PC-3 (cell line): ENCODE measurements at regions not wholly inside any gene's neighbourhood (a gene's known extent, or its start where the extent isn't known, plus 50 kb on each side); places are given as distances from the start of the nearest gene placed in this dataset.
A peak's percentile ranks its signal among the peaks of the same experiment; 100 is the strongest.

ENCODE experiments used
- ATAC-seq: fragments of 200-7000 bp; cut with Tn5 transposase; 2 replicates; pipeline ENCODE4 v1.9.1; 2020; ENCODE audit warnings: mild to moderate bottlenecking, moderate library complexity
- BruUV-seq: library from RNA; stranded (reverse); fragments of 400-500 nt; replicated peaks from 2 replicates; lab custom pipeline; 2021; lab: Mats Ljungman, UMichigan
- CTCF ChIA-PET: fragments of 300-600 bp; sonication (Branson Sonifier 250); formaldehyde crosslinking; loops from one replicate; lab custom pipeline; 2022; ENCODE audit warnings: antibody characterized with exemption; lab: Charles Lee
- POLR2A ChIA-PET: fragments of 300-600 bp; sonication (Branson Sonifier 250); formaldehyde crosslinking; loops from one replicate; lab custom pipeline; 2022; ENCODE audit warnings: antibody characterized with exemption; ENCODE audit not compliant: unreplicated experiment; lab: Charles Lee
- DNase-seq: peaks from one replicate; pipeline ENCODE4 v3.0.0-alpha.2; 2015
- H2AFZ ChIP-seq: fragments of 300-600 bp; sonication (generic); 2 replicates; pipeline ENCODE4 v1.6.0; 2016; ENCODE audit warnings: antibody characterized with exemption, low read length
- H3F3A ChIP-seq: fragments of 300-600 bp; sonication (generic); one replicate; pipeline ENCODE4 v1.6.0; 2017; ENCODE audit warnings: antibody characterized with exemption, low read length, control low read depth, mild to moderate bottlenecking; ENCODE audit not compliant: unreplicated experiment
- H3K27ac ChIP-seq: fragments of 300-600 bp; sonication (generic); 2 replicates; pipeline ENCODE4 v1.5.1; 2016; ENCODE audit warnings: mild to moderate bottlenecking, low read length
- H3K27me3 ChIP-seq: fragments of 300-600 bp; sonication (generic); 2 replicates; pipeline ENCODE4 v1.6.1; 2016; ENCODE audit warnings: low read length, mixed read lengths
- H3K36me3 ChIP-seq: fragments of 300-600 bp; sonication (generic); 2 replicates; pipeline ENCODE4 v1.6.1; 2016; ENCODE audit warnings: low read depth, mixed run types, low read length, mixed read lengths
- H3K4me1 ChIP-seq: fragments of 300-600 bp; sonication (generic); 2 replicates; pipeline ENCODE4 v1.5.1; 2016; ENCODE audit warnings: low read length; ENCODE audit not compliant: insufficient read depth
- H3K4me2 ChIP-seq: fragments of 300-600 bp; sonication (generic); 2 replicates; pipeline ENCODE4 v1.6.0; 2016; ENCODE audit warnings: low read length
- H3K4me3 ChIP-seq: fragments of 300-600 bp; sonication (generic); 2 replicates; pipeline ENCODE4 v1.5.1; 2016; ENCODE audit warnings: mild to moderate bottlenecking, low read length, mixed read lengths
- H3K79me2 ChIP-seq: fragments of 300-600 bp; sonication (generic); 2 replicates; pipeline ENCODE4 v1.6.1; 2017; ENCODE audit warnings: low read length, mixed read lengths
- H3K9ac ChIP-seq: fragments of 300-600 bp; sonication (generic); 2 replicates; pipeline ENCODE4 v1.6.0; 2016; ENCODE audit warnings: mild to moderate bottlenecking, low read length
- H3K9me2 ChIP-seq: fragments of 300-600 bp; sonication (generic); replicated peaks from 2 replicates; pipeline ENCODE4 v1.6.1; 2016; ENCODE audit warnings: mixed run types, low read length, mixed read lengths
- H3K9me3 ChIP-seq: fragments of 300-600 bp; sonication (generic); 2 replicates; pipeline ENCODE4 v1.6.1; 2016; ENCODE audit warnings: low read length, mixed read lengths
- H4K20me1 ChIP-seq: fragments of 300-600 bp; sonication (generic); 2 replicates; pipeline ENCODE4 v1.6.1; 2016; ENCODE audit warnings: low read length, mixed read lengths
- EZH2 ChIP-seq: fragments of 300-600 bp; sonication (generic); IDR thresholded peaks from one replicate; pipeline ENCODE4 v1.6.1; 2017; ENCODE audit warnings: antibody characterized with exemption, mild to moderate bottlenecking, low read length; ENCODE audit not compliant: unreplicated experiment
- EZH2phosphoT487 ChIP-seq: fragments of 300-600 bp; sonication (generic); IDR thresholded peaks from 2 replicates; pipeline ENCODE4 v1.6.1; 2018; ENCODE audit warnings: mild to moderate bottlenecking, antibody characterized with exemption, low read length, borderline replicate concordance
- intact Hi-C: fragments of 100-400 bp; cut with micrococcal nuclease; formaldehyde crosslinking; loops from 2 replicates; pipeline ENCODE4 v1.9.0; 2023
- TF ChIP-seq, protein P1 (sequence below): fragments of 300-600 bp; sonication (generic); conservative IDR thresholded peaks from 2 replicates; pipeline ENCODE4 v1.5.1; 2017; ENCODE audit warnings: antibody characterized with exemption, low read depth, mild to moderate bottlenecking, low read length

DNA sequence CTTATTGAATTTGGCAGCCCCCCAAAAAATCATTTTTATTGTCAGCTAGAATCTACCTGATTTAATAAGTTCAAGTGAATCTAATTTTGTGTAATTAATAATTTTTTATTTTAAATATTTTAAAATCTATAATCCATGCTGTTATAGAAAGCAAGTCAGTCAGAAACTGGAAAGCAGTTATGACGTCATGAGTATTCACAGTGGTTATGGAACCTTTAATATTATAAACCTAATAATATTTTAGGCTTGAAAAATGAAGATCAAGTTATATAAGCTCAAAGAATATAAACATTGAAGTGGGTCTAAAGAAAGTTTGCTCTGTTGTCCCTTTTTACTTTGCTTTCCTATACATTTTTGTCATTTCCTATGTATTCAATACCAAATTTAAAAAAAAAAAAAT lies 1075.1 kb upstream of the EPHA7 start:
- ATAC-seq (no peak), DNase-seq (no peak)
- Histone ChIP-seq H3K27me3 (no peaks in the 10 kb centered on the region), H3K9me3 (no peaks in the 10 kb centered on the region), H3K4me1 (no peaks in the 10 kb centered on the region), H3K36me3 (no peaks in the 10 kb centered on the region), H3K27ac (no peak overlapping the region), H3K9me2 (no peaks in the 10 kb centered on the region), H3F3A (no peaks in the 10 kb centered on the region), H2AFZ (no peak overlapping the region), H3K4me3 (no peak overlapping the region), H3K79me2 (no peaks in the 10 kb centered on the region), H4K20me1 (no peaks in the 10 kb centered on the region), H3K4me2 (no peak overlapping the region), H3K9ac (no peak overlapping the region)
- intact Hi-C loops = no loop called here
- TF ChIP-seq EZH2 (no peak), EZH2phosphoT487 (no peak)
- TF ChIP-seq, protein P1, sequence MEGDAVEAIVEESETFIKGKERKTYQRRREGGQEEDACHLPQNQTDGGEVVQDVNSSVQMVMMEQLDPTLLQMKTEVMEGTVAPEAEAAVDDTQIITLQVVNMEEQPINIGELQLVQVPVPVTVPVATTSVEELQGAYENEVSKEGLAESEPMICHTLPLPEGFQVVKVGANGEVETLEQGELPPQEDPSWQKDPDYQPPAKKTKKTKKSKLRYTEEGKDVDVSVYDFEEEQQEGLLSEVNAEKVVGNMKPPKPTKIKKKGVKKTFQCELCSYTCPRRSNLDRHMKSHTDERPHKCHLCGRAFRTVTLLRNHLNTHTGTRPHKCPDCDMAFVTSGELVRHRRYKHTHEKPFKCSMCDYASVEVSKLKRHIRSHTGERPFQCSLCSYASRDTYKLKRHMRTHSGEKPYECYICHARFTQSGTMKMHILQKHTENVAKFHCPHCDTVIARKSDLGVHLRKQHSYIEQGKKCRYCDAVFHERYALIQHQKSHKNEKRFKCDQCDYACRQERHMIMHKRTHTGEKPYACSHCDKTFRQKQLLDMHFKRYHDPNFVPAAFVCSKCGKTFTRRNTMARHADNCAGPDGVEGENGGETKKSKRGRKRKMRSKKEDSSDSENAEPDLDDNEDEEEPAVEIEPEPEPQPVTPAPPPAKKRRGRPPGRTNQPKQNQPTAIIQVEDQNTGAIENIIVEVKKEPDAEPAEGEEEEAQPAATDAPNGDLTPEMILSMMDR = no peak
- POLR2A ChIA-PET = no interaction called here
- CTCF ChIA-PET = no interaction called here
- BruUV-seq = no TSS peak

DNA sequence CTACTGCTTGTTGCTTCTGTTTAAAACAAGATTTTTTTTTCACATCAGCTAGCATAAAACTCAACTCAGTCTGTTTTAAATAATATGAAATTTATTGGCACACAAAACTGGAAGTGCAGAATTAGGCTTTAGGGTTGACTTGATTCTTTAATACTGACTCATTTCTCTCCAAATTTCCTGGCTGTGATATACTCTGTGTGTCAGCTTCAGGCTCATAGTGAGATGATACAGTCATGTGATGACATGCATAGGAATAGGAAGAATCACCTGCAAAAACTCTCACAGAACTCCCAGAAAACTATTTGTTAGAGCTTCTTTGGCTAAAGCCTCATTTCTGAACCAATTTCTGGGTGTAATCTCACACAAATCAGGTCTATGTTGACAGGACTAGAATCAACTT lies 1068.0 kb upstream of the EPHA7 start:
- ATAC-seq (0 out of 2 replicates have a peak, but pooled peaks have one; percentile 35), DNase-seq (peak; percentile 21)
- no peak overlapping the region for H3K9ac ChIP-seq
- TF ChIP-seq EZH2 (no peak), EZH2phosphoT487 (no peak)
- TF ChIP-seq, protein P1 = no peak
- H3K27ac ChIP-seq = no peak overlapping the region
- no peak overlapping the region for H3K4me2 ChIP-seq
- H3K4me1 ChIP-seq = no peaks in the 10 kb centered on the region
- no peaks in the 10 kb centered on the region for H3K9me2 ChIP-seq
- H3K36me3 ChIP-seq = no peaks in the 10 kb centered on the region
- no peak overlapping the region for H2AFZ ChIP-seq
- H4K20me1 ChIP-seq = no peaks in the 10 kb centered on the region
- H3F3A ChIP-seq = no peaks in the 10 kb centered on the region
- no peaks in the 10 kb centered on the region for H3K79me2 ChIP-seq
- intact Hi-C loops = no loop called here
- BruUV-seq = no TSS peak
- H3K27me3 ChIP-seq = no peaks in the 10 kb centered on the region
- ChIA-PET CTCF (no interaction called here), POLR2A (no interaction called here)
- no peak overlapping the region for H3K4me3 ChIP-seq
- no peaks in the 10 kb centered on the region for H3K9me3 ChIP-seq

DNA sequence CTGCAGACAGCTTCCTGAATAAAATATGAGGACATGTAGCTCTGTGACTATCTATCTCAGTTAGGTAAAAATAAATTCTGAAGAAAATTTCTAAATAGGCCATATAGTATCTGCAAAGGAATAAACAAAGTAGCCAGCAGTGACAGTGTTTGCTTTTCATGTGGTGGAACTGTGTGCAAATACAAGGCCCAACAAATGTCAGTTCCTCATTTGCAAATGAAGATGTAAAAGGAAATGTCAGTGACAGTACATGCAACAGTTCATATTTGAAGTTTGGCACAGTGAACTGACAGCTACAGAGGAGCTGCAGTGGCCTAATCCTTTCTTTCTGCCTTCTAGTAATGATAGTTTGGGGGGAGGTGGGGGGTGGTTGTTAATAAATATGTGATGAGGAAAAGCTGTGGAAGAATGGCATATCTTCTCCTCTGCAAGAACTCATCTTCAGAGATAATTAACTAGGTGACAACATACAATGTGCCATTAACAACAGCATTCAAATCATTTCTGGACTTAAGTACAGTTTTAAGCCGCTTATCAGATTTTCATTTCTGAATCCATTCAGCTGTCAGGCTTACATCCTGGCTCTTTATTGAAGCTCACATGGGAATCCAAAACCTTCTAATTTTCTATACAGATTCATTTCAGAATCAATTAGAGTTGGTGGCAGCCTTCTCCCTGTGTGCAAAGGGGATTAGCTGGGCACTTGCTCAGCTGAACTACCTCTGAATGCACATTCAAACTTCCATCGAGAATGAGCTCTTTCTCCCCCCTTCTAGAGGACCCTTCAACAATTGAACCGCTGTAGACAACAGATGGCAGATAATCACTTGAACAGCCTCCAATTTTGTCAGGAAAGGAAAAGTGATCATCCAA lies 1059.0 kb upstream of the EPHA7 start:
- ATAC-seq (no peak), DNase-seq (no peak)
- Histone ChIP-seq H3K36me3 (no peaks in the 10 kb centered on the region), H3K9me2 (no peaks in the 10 kb centered on the region), H4K20me1 (no peaks in the 10 kb centered on the region), H3K27me3 (no peaks in the 10 kb centered on the region), H3F3A (no peaks in the 10 kb centered on the region), H3K4me3 (no peak overlapping the region), H3K27ac (no peak overlapping the region), H3K9me3 (no peaks in the 10 kb centered on the region), H3K4me1 (no peaks in the 10 kb centered on the region), H3K79me2 (no peaks in the 10 kb centered on the region), H2AFZ (no peak overlapping the region), H3K9ac (no peak overlapping the region), H3K4me2 (no peak overlapping the region)
- POLR2A ChIA-PET = no interaction called here
- CTCF ChIA-PET = no interaction called here
- TF ChIP-seq, protein P1 = no peak
- TF ChIP-seq EZH2phosphoT487 (no peak), EZH2 (no peak)
- intact Hi-C loops = no loop called here
- BruUV-seq = no TSS peak
